A549 (cell line): ENCODE measurements at regions not wholly inside any gene's neighbourhood (a gene's known extent, or its start where the extent isn't known, plus 50 kb on each side); places are given as distances from the start of the nearest gene placed in this dataset.

ENCODE experiments used
- CEBPB ChIP-seq, 2 experiments: fragments of >200 bp in 1 of 2; sonication (Bioruptor Twin) in 1 of 2; formaldehyde crosslinking in 1 of 2; IDR thresholded peaks; 2 replicates each; pipeline ENCODE4 v1.6.1; 2012 to 2016
- MYC ChIP-seq: IDR thresholded peaks from 2 replicates; pipeline ENCODE4 v1.6.1; 2012; ENCODE audit warnings: mild to moderate bottlenecking, inconsistent platforms, low read length, improper control_type of control experiment, borderline replicate concordance

GRCh38 chr2:2707206-2707991 is 376.3 kb upstream of the MYT1L start:
- no peak for TF ChIP-seq CEBPB (IDR thresholded peaks at IDR 0.05)
- no peak for TF ChIP-seq MYC
